Stimulated activated naive CD8-positive, alpha-beta T cell treated with anti-CD3 and anti-CD28 coated beads, Interleukin-15, Interleukin-2, amounts not matched to agents 100 ng/mL and 50 ng/mL, for 24 hours (primary cell): ENCODE measurements at regions not wholly inside any gene's neighbourhood (a gene's known extent, or its start where the extent isn't known, plus 50 kb on each side); places are given as distances from the start of the nearest gene placed in this dataset.
"Not testable (repeated sequence)": the region's sequence is repeated elsewhere in the genome, so short reads cannot be mapped to it uniquely, and the experiment has no call there.

ENCODE experiments used
- H3K27ac Mint-ChIP-seq: one replicate; pipeline ENCODE4 v1.8.0; 2021; ENCODE audit warnings: mild to moderate bottlenecking, mixed read lengths
- H3K27me3 Mint-ChIP-seq: one replicate; pipeline ENCODE4 v1.8.0; 2021; ENCODE audit warnings: mixed read lengths
- H3K36me3 Mint-ChIP-seq: one replicate; pipeline ENCODE4 v1.8.0; 2021; ENCODE audit warnings: low read depth, mixed read lengths
- H3K4me1 Mint-ChIP-seq: one replicate; pipeline ENCODE4 v1.8.0; 2021; ENCODE audit warnings: low read depth, mixed read lengths
- H3K4me3 Mint-ChIP-seq: one replicate; pipeline ENCODE4 v1.8.0; 2021; ENCODE audit warnings: mild to moderate bottlenecking, mixed read lengths
- H3K9me3 Mint-ChIP-seq: one replicate; pipeline ENCODE4 v1.8.0; 2021; ENCODE audit warnings: mixed read lengths

DNA sequence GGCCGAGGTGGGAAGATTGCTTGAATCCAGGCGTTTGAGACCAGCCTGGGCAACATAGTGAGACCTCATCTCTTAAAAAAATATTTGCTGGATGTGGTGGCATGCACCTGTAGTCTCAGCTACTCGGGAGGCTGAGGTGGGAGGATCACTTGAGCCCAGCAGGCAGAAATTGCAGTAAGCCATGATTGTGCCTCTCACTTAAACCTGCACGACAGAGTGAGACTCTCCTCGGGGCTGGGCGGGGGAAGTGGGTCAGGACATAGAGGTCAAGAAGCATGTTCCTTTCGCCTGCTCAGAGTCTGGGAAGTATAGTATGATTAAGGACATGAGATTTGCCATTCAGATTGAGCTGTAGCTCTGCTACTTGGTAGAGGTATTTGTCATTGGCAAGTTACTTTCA is 52.3 kb downstream of the SEPTIN7 start:
- H3K4me1 Mint-ChIP-seq: peaks cover 74% of the 10 kb centered on the region
- H3K27ac Mint-ChIP-seq: not testable (repeated sequence)

DNA sequence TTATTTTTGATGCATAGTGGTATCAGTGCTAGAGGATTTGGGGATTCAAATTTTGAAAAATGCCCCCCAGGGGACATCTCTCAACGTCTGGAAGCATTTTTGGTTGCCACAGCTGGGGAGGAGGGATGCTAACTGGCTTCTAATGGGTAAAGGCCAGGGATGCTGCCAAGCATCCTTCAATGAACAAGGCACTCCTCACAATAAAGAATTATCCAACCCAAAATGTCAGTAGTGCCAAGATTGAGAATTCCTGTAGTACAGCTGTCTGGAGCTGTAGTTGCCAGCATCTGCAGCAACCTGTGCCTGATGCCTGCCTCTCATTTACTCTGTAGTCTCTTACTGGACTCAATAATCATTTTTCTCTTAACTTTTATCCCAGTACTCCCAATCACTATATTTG is 53.5 kb downstream of the SEPTIN7 start:
- H3K9me3 Mint-ChIP-seq: no peaks in the 10 kb centered on the region
- peaks cover 71% of the 10 kb centered on the region for H3K4me1 Mint-ChIP-seq

More for the DNA sequence above, 52.3 kb downstream of the SEPTIN7 start:
- H3K36me3 Mint-ChIP-seq: peaks cover 48% of the 10 kb centered on the region
- H3K4me3 Mint-ChIP-seq, H3K9me3 Mint-ChIP-seq, H3K27me3 Mint-ChIP-seq: not testable (repeated sequence)

DNA sequence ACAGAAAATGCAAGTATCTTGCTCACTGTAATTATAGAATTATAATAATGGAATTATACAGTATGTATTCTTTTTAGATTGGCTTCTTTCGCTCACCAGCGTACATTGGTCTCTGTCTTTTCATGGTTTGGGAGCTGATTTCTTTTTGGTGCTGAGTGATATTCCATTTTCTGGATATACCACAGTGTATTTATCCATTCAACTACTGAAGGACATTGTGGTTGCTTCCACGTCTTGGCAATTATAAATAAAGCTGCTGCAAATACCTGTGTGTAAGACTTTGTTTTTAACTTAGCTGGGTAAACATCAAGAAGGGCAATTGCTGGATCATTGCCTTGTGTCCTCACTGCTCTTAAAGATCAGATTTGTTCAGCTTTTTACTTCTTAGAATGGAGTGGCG is 55.3 kb downstream of the SEPTIN7 start:
- Mint-ChIP-seq H3K9me3 (no peaks in the 10 kb centered on the region), H3K36me3 (peaks cover 33% of the 10 kb centered on the region), H3K4me1 (peaks cover 74% of the 10 kb centered on the region), H3K27me3 (no peaks in the 10 kb centered on the region), H3K4me3 (no peak overlapping the region), H3K27ac (no peak overlapping the region)

More for the DNA sequence above, 53.5 kb downstream of the SEPTIN7 start:
- Mint-ChIP-seq H3K36me3 (peaks cover 42% of the 10 kb centered on the region), H3K4me3 (no peak overlapping the region), H3K27me3 (no peaks in the 10 kb centered on the region), H3K27ac (no peak overlapping the region)

GRCh38 chr7:35860664-35861063 is 59.8 kb downstream of the SEPTIN7 start:
- Mint-ChIP-seq H3K36me3 (peaks cover 32% of the 10 kb centered on the region), H3K9me3 (no peaks in the 10 kb centered on the region), H3K4me3 (no peak overlapping the region), H3K27me3 (no peaks in the 10 kb centered on the region), H3K4me1 (peaks cover 55% of the 10 kb centered on the region), H3K27ac (no peak overlapping the region)

- no peaks in the 10 kb centered on the region for H3K27me3 Mint-ChIP-seq
- H3K9me3 Mint-ChIP-seq: no peaks in the 10 kb centered on the region
- H3K4me3 Mint-ChIP-seq: no peak overlapping the region
- peaks cover 28% of the 10 kb centered on the region for H3K4me1 Mint-ChIP-seq
- H3K36me3 Mint-ChIP-seq: peaks cover 50% of the 10 kb centered on the region
- no peak overlapping the region for H3K27ac Mint-ChIP-seq
Observed at GRCh38 chr7:35865287-35865686, 64.4 kb downstream of the SEPTIN7 start.

- peaks cover 56% of the 10 kb centered on the region for H3K36me3 Mint-ChIP-seq
- H3K27me3 Mint-ChIP-seq: no peaks in the 10 kb centered on the region
- H3K9me3 Mint-ChIP-seq: no peaks in the 10 kb centered on the region
- no peak overlapping the region for H3K27ac Mint-ChIP-seq
- H3K4me1 Mint-ChIP-seq: peaks cover 22% of the 10 kb centered on the region
- H3K4me3 Mint-ChIP-seq: no peak overlapping the region
Observed at GRCh38 chr7:35866186-35866585, 65.3 kb downstream of the SEPTIN7 start.

DNA sequence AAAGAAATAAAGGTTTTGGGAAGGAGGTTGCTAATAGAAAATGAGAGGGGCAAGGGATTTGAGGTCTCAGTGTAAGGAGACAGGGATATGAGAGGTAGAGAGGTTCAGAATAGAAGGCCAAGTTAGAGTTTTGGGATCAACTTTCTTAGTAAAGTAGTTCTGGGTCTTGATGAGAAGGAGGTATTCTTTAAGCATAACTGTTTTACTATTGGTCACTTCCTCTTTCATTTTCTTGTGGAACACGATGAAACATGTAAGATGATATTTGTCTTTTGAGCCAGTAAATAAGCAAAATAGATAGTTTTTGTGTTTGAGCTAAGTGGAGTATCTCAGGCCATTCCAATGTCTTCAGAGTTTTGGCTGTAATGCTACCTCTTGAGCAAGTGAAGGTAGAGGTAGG is 68.3 kb downstream of the SEPTIN7 start:
- peaks cover 15% of the 10 kb centered on the region for H3K4me1 Mint-ChIP-seq
- not testable (repeated sequence) for H3K4me3 Mint-ChIP-seq, H3K9me3 Mint-ChIP-seq, H3K27me3 Mint-ChIP-seq
- peak overlapping the region; percentile 50 for H3K27ac Mint-ChIP-seq
- peaks cover 65% of the 10 kb centered on the region for H3K36me3 Mint-ChIP-seq

- no peak overlapping the region for H3K27ac Mint-ChIP-seq
- no peak overlapping the region for H3K4me3 Mint-ChIP-seq
- H3K9me3 Mint-ChIP-seq: no peaks in the 10 kb centered on the region
- H3K4me1 Mint-ChIP-seq: peaks cover 15% of the 10 kb centered on the region
- no peaks in the 10 kb centered on the region for H3K27me3 Mint-ChIP-seq
- peaks cover 64% of the 10 kb centered on the region for H3K36me3 Mint-ChIP-seq
Observed at GRCh38 chr7:35869810-35870209, 69.0 kb downstream of the SEPTIN7 start.

- H3K36me3 Mint-ChIP-seq: peaks cover 55% of the 10 kb centered on the region
- no peak overlapping the region for H3K4me3 Mint-ChIP-seq
- H3K4me1 Mint-ChIP-seq: peaks cover 15% of the 10 kb centered on the region
- H3K9me3 Mint-ChIP-seq: no peaks in the 10 kb centered on the region
- H3K27me3 Mint-ChIP-seq: no peaks in the 10 kb centered on the region
- no peak overlapping the region for H3K27ac Mint-ChIP-seq
Observed at GRCh38 chr7:35871856-35872255, 71.0 kb downstream of the SEPTIN7 start.

DNA sequence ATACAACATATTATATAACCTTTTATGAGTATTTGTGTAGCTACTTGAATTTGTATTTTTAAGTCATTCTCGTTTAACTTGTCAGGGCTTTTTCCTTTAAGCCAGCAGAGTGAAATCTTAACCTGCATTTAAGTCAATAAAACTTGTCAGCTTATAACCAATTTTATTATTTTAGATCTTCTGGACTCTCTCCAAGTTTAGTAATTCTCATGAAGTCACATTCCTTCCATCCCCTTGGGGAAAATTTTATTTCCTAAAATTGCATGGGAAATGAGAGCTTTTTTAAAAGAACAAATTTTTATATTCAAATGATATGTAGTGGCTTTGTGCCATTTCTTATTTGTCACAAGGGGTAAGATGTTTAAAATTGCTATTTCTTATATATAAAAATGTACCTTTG is 74.0 kb downstream of the SEPTIN7 start:
- Mint-ChIP-seq H3K9me3 (no peaks in the 10 kb centered on the region), H3K27me3 (no peaks in the 10 kb centered on the region), H3K36me3 (peaks cover 52% of the 10 kb centered on the region), H3K27ac (no peak overlapping the region), H3K4me1 (peaks cover 3% of the 10 kb centered on the region), H3K4me3 (no peak overlapping the region)

- Mint-ChIP-seq H3K27ac (no peak overlapping the region), H3K9me3 (no peaks in the 10 kb centered on the region), H3K4me1 (peaks cover 3% of the 10 kb centered on the region), H3K27me3 (no peaks in the 10 kb centered on the region), H3K36me3 (peaks cover 52% of the 10 kb centered on the region), H3K4me3 (no peak overlapping the region)
Observed at GRCh38 chr7:35875292-35875691, 74.4 kb downstream of the SEPTIN7 start.

- H3K27ac Mint-ChIP-seq: no peak overlapping the region
- no peaks in the 10 kb centered on the region for H3K4me1 Mint-ChIP-seq
- no peaks in the 10 kb centered on the region for H3K27me3 Mint-ChIP-seq
- H3K36me3 Mint-ChIP-seq: peaks cover 56% of the 10 kb centered on the region
- H3K9me3 Mint-ChIP-seq: no peaks in the 10 kb centered on the region
- H3K4me3 Mint-ChIP-seq: no peak overlapping the region
Observed at GRCh38 chr7:35878351-35878750, 77.5 kb downstream of the SEPTIN7 start.

DNA sequence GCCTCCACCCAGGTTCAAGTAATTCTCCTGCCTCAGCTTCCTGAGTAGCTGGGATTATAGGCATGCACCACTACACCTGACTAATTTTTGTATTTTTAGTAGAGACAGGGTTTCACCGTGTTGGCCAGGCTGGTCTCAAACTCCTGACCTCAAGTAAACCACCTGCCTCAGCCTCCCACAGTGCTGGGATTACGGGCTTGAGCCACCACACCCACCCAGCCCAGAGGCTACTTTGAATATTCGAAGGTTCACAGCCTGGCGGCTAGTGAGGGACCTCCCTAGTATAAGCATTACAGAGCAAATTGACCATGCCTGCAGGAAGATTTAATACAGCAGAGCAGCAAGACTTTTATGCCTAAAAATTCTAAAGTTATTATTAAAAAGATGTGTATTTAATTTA is 86.6 kb downstream of the SEPTIN7 start:
- not testable (repeated sequence) for H3K9me3 Mint-ChIP-seq, H3K4me1 Mint-ChIP-seq, H3K27ac Mint-ChIP-seq, H3K27me3 Mint-ChIP-seq, H3K4me3 Mint-ChIP-seq
- peaks cover 66% of the 10 kb centered on the region for H3K36me3 Mint-ChIP-seq

GRCh38 chr7:35889001-35889400 is 88.1 kb downstream of the SEPTIN7 start:
- Mint-ChIP-seq H3K4me3 (no peak overlapping the region), H3K27ac (peak overlapping the region; percentile 16), H3K9me3 (no peaks in the 10 kb centered on the region), H3K27me3 (no peaks in the 10 kb centered on the region), H3K4me1 (peaks cover 18% of the 10 kb centered on the region), H3K36me3 (peaks cover 71% of the 10 kb centered on the region)

DNA sequence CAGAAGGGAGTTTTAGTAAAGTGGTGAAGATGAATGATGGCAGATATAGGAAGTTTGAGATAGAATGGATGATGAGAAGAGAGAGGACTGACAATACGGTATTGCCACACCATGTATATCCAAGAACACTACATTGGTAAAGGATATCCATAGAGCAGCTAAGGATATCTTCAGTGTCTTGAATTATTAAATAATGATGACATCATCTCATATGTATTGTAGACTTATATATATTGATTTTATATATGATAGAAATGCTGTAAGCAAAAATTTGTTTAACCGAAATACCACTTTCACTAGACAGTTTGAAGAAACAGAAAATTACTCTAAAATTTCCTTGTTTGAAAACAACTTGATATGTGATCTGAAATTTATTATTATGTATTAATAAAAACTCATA is 89.0 kb downstream of the SEPTIN7 start:
- peaks cover 68% of the 10 kb centered on the region for H3K36me3 Mint-ChIP-seq
- H3K9me3 Mint-ChIP-seq: no peaks in the 10 kb centered on the region
- no peaks in the 10 kb centered on the region for H3K27me3 Mint-ChIP-seq
- H3K4me1 Mint-ChIP-seq: peaks cover 27% of the 10 kb centered on the region
- H3K4me3 Mint-ChIP-seq: no peak overlapping the region
- no peak overlapping the region for H3K27ac Mint-ChIP-seq

- H3K27me3 Mint-ChIP-seq: no peaks in the 10 kb centered on the region
- H3K27ac Mint-ChIP-seq: no peak overlapping the region
- peaks cover 27% of the 10 kb centered on the region for H3K4me1 Mint-ChIP-seq
- peaks cover 58% of the 10 kb centered on the region for H3K36me3 Mint-ChIP-seq
- no peaks in the 10 kb centered on the region for H3K9me3 Mint-ChIP-seq
- H3K4me3 Mint-ChIP-seq: no peak overlapping the region
Observed at GRCh38 chr7:35891004-35891830, 90.4 kb downstream of the SEPTIN7 start.
